Upper lobe of left lung (tissue), 4 donors: ENCODE measurements at regions not wholly inside any gene's neighbourhood (a gene's known extent, or its start where the extent isn't known, plus 50 kb on each side); places are given as distances from the start of the nearest gene placed in this dataset.

ENCODE experiments used
- CTCF ChIP-seq, 6 experiments: fragments of 450-650 bp in 4 of 6; fragments of 200-600 bp in 2 of 6; sonication (generic) in 2 of 6; IDR thresholded peaks; one replicate each; pipeline ENCODE4 v1.5.1; 2016 to 2019; ENCODE audit warnings: antibody characterized with exemption in 6 of 6
- POLR2A ChIP-seq, 4 donors: fragments of 450-650 bp; IDR thresholded peaks; one replicate each; pipeline ENCODE4 v1.5.1; 2016 to 2017; ENCODE audit warnings: antibody characterized with exemption in 4 of 4, mild to moderate bottlenecking in 2 of 4

GRCh38 chr3:25173606-25174005, 254.5 kb upstream of the RARB start:
- TF ChIP-seq CTCF (IDR thresholded peaks at IDR 0.05) = no peak
- TF ChIP-seq POLR2A (IDR thresholded peaks at IDR 0.05) = no peak
